ENCODE measurements at regions not wholly inside any gene's neighbourhood (a gene's known extent, or its start where the extent isn't known, plus 50 kb on each side); places are given as distances from the start of the nearest gene placed in this dataset.

DNA sequence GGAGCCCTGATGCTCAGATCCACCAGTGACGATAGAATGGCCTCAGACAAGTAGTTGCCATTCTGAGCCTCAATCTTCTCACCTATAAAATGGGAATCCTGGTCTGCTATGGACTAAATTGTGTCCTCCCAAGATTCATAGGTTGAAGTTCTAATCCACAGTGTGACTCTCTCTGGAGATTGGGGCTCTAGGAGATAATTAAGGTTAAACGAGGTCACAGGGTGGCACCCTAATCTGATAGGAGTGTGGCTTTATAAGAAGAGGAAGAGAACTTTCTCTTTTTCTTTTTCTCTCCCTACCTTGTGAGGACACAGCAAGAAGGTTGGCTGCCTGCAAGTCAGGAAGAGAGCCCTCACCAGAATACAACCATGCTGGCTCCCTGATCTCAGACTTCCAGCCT is 214.1 kb downstream of the KATNAL1 start:
- Histone ChIP-seq H3K9me3 (ENCODE audit: control insufficient read depth, insufficient read depth, low read depth, low read length) (no peaks in the 10 kb centered on the region), H4K20me1 (ENCODE audit: control insufficient read depth, extremely low read depth, insufficient read depth, low read length) (no peaks in the 10 kb centered on the region), H3K36me3 (ENCODE audit: control insufficient read depth, insufficient read depth, low read length) (no peaks in the 10 kb centered on the region), H3K79me2 (ENCODE audit: control insufficient read depth, insufficient read depth, low read length) (no peaks in the 10 kb centered on the region), H2AFZ (ENCODE audit: low read length) (no peak overlapping the region), H3K4me2 (ENCODE audit: extremely low read depth, insufficient read depth, low read length) (no peak overlapping the region), H3K4me1 (ENCODE audit: control insufficient read depth, extremely low read depth, insufficient read depth, low read length) (no peaks in the 10 kb centered on the region), H3K4me3 (replicated peaks in 1 of 4; ENCODE audit: control extremely low read depth in 1 of 4, insufficient read depth in 1 of 4, low read depth in 3 of 4, low read length in 4 of 4) (no peak overlapping the region), H3K27ac (ENCODE audit: insufficient read depth, low read length) (no peak overlapping the region), H3K9ac (ENCODE audit: insufficient read depth, low read length) (no peak overlapping the region), H3K27me3 (ENCODE audit: control insufficient read depth, insufficient read depth, low read length) (no peaks in the 10 kb centered on the region)
- no peak for DNase-seq (ENCODE audit: low read depth in 2 of 2)
- TF ChIP-seq, protein P1, sequence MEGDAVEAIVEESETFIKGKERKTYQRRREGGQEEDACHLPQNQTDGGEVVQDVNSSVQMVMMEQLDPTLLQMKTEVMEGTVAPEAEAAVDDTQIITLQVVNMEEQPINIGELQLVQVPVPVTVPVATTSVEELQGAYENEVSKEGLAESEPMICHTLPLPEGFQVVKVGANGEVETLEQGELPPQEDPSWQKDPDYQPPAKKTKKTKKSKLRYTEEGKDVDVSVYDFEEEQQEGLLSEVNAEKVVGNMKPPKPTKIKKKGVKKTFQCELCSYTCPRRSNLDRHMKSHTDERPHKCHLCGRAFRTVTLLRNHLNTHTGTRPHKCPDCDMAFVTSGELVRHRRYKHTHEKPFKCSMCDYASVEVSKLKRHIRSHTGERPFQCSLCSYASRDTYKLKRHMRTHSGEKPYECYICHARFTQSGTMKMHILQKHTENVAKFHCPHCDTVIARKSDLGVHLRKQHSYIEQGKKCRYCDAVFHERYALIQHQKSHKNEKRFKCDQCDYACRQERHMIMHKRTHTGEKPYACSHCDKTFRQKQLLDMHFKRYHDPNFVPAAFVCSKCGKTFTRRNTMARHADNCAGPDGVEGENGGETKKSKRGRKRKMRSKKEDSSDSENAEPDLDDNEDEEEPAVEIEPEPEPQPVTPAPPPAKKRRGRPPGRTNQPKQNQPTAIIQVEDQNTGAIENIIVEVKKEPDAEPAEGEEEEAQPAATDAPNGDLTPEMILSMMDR (conservative IDR thresholded peaks at IDR 0.05 in 1 of 2, IDR thresholded peaks at IDR 0.05 in 1 of 2; ENCODE audit: low read depth in 1 of 2, low read length in 2 of 2), result no peak
- no peak for TF ChIP-seq EZH2 (IDR thresholded peaks at IDR 0.05; ENCODE audit: low read length, missing control alignments)

- Histone ChIP-seq H3K4me2 (ENCODE audit: extremely low read depth, insufficient read depth, low read length) (no peak overlapping the region), H3K79me2 (ENCODE audit: control insufficient read depth, insufficient read depth, low read length) (no peaks in the 10 kb centered on the region), H3K36me3 (ENCODE audit: control insufficient read depth, insufficient read depth, low read length) (no peaks in the 10 kb centered on the region), H3K4me1 (ENCODE audit: control insufficient read depth, extremely low read depth, insufficient read depth, low read length) (no peaks in the 10 kb centered on the region), H3K27ac (ENCODE audit: insufficient read depth, low read length) (no peak overlapping the region), H3K9ac (ENCODE audit: insufficient read depth, low read length) (no peak overlapping the region), H4K20me1 (ENCODE audit: control insufficient read depth, extremely low read depth, insufficient read depth, low read length) (no peaks in the 10 kb centered on the region), H3K9me3 (ENCODE audit: control insufficient read depth, insufficient read depth, low read depth, low read length) (no peaks in the 10 kb centered on the region), H3K4me3 (replicated peaks in 1 of 4; ENCODE audit: control extremely low read depth in 1 of 4, insufficient read depth in 1 of 4, low read depth in 3 of 4, low read length in 4 of 4) (no peak overlapping the region), H3K27me3 (ENCODE audit: control insufficient read depth, insufficient read depth, low read length) (no peaks in the 10 kb centered on the region), H2AFZ (ENCODE audit: low read length) (no peak overlapping the region)
- TF ChIP-seq, protein P1 (conservative IDR thresholded peaks at IDR 0.05 in 1 of 2, IDR thresholded peaks at IDR 0.05 in 1 of 2; ENCODE audit: low read depth in 1 of 2, low read length in 2 of 2), result no peak
- TF ChIP-seq EZH2 (IDR thresholded peaks at IDR 0.05; ENCODE audit: low read length, missing control alignments), result no peak
- no peak for DNase-seq (ENCODE audit: low read depth in 2 of 2)
Observed at GRCh38 chr13:30091691-30092090, 215.7 kb downstream of the KATNAL1 start.

DNA sequence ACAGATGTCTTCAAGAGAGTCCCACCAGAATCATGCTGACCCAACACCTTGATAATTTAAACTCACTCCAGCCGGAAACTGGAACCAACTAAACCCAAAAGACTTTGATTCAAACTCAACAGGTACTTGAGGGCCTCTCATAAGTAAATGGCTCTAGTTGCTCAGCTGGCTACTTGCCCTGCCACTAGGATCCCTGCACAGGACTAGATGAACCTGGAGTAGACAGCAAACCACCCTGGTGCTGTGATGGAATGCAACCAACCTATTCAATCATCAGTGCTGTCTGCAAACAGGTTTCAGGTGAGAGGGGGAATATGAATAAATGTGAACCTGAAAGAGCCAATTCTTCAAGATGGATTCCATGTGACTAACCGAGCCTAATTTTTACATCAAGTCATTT is 216.3 kb downstream of the KATNAL1 start:
- Histone ChIP-seq H3K27me3 (ENCODE audit: control insufficient read depth, insufficient read depth, low read length) (no peaks in the 10 kb centered on the region), H3K36me3 (ENCODE audit: control insufficient read depth, insufficient read depth, low read length) (no peaks in the 10 kb centered on the region), H3K9ac (ENCODE audit: insufficient read depth, low read length) (no peak overlapping the region), H4K20me1 (ENCODE audit: control insufficient read depth, extremely low read depth, insufficient read depth, low read length) (no peaks in the 10 kb centered on the region), H3K4me3 (replicated peaks in 1 of 4; ENCODE audit: control extremely low read depth in 1 of 4, insufficient read depth in 1 of 4, low read depth in 3 of 4, low read length in 4 of 4) (no peak overlapping the region), H3K27ac (ENCODE audit: insufficient read depth, low read length) (no peak overlapping the region), H3K79me2 (ENCODE audit: control insufficient read depth, insufficient read depth, low read length) (no peaks in the 10 kb centered on the region), H2AFZ (ENCODE audit: low read length) (no peak overlapping the region), H3K9me3 (ENCODE audit: control insufficient read depth, insufficient read depth, low read depth, low read length) (no peaks in the 10 kb centered on the region), H3K4me2 (ENCODE audit: extremely low read depth, insufficient read depth, low read length) (no peak overlapping the region), H3K4me1 (ENCODE audit: control insufficient read depth, extremely low read depth, insufficient read depth, low read length) (no peaks in the 10 kb centered on the region)
- DNase-seq (ENCODE audit: low read depth in 2 of 2), result no peak
- TF ChIP-seq, protein P1 (conservative IDR thresholded peaks at IDR 0.05 in 1 of 2, IDR thresholded peaks at IDR 0.05 in 1 of 2; ENCODE audit: low read depth in 1 of 2, low read length in 2 of 2), result no peak
- no peak for TF ChIP-seq EZH2 (IDR thresholded peaks at IDR 0.05; ENCODE audit: low read length, missing control alignments)

All from fibroblast of lung (primary cell).